ENCODE measurements at regions not wholly inside any gene's neighbourhood (a gene's known extent, or its start where the extent isn't known, plus 50 kb on each side); places are given as distances from the start of the nearest gene placed in this dataset.

GRCh38 chr2:75340560-75340959 lies 141.2 kb upstream of the TACR1 start:
- TF ChIP-seq POU2F2 (IDR thresholded peaks at IDR 0.05; ENCODE audit: low read depth, low read length): no peak
- no peak for TF ChIP-seq POLR2AphosphoS5 (IDR thresholded peaks at IDR 0.05; ENCODE audit: low read depth, low read length)
- no peak for TF ChIP-seq SPI1 (IDR thresholded peaks at IDR 0.05; ENCODE audit: low read depth, low read length)
